ENCODE measurements at regions not wholly inside any gene's neighbourhood (a gene's known extent, or its start where the extent isn't known, plus 50 kb on each side); places are given as distances from the start of the nearest gene placed in this dataset.
"Not testable (repeated sequence)": the region's sequence is repeated elsewhere in the genome, so short reads cannot be mapped to it uniquely, and the experiment has no call there.

DNA sequence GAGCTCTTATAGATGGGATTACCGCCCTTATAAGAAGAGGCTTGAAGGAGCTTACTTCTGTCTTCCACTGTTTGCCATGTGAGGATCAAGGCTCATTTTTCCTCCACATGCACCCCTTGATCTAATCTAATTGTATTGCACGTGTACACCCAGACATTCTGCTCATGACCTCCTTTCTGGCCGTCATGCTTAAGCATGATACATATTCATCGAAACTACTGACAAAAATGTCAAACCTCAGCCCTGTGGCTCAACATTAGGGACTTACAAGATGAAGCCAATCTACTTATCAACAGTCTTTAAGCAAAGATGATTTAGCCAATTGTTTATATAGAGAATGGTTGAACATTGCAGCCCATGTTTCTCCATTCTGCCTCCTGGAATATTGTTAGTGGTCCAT is 127.6 kb downstream of the XCL2 start:
- peaks cover 14% of the 10 kb centered on the region for H3K4me1 Mint-ChIP-seq
- H3K27me3 Mint-ChIP-seq: no peaks in the 10 kb centered on the region
- ATAC-seq (no peak), DNase-seq (no peak)
- H3K9me3 Mint-ChIP-seq: no peaks in the 10 kb centered on the region
- no peak overlapping the region for H3K4me3 Mint-ChIP-seq
- no peak overlapping the region for H3K27ac Mint-ChIP-seq

DNA sequence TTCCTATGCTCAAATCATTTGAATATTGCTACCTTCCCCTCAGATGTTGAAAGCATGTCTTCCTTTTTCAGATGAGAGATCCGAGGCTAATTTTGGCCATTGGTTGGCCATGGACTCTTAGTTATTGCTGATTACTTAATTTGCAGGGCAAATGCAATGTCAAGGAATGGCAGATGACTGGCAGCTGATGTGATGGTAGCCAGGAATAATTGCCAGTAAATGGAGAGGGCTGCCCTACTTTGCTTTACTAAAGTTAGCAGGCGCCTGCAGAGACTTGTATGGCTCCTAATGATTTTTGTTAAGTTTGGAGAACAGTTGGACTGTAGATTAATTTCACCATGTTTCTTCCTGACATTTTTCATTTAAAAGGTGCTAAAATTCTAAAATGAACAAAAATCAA is 128.9 kb downstream of the XCL2 start:
- ATAC-seq (no peak), DNase-seq (no peak)
- no peak overlapping the region for H3K27ac Mint-ChIP-seq

DNA sequence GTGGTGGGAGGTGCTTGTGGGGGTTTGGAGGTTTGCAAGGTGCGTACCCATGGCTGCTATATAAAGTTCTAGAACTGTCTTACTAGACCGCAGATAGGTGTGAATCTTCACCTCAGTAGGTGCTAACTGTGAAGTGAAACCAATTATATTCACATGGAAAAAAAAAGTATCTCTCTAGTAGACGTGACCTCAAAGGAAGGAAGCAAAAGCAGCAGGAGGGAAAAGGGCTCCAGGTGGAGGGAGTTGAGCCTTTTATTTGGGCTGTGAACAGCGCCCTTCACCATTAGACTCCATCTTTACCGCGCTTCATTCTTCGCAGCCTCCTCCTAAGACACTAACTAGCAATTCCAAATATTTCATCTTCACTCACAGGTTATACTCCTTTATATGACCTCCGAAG is 129.8 kb downstream of the TBX19 start:
- Mint-ChIP-seq H3K4me3 (no peak overlapping the region), H3K4me1 (peaks cover 41% of the 10 kb centered on the region), H3K9me3 (peaks cover 10 to 13% of the 10 kb centered on the region in 2 donors), H3K27me3 (no peaks in the 10 kb centered on the region), H3K27ac (peak overlapping the region in 1 of 2 donors; percentile 94)
- DNase-seq (no peak), ATAC-seq (peak; percentile 54)

More for the DNA sequence above, 128.9 kb downstream of the XCL2 start:
- Mint-ChIP-seq H3K27me3 (no peaks in the 10 kb centered on the region), H3K4me1 (peaks cover 15% of the 10 kb centered on the region), H3K4me3 (no peak overlapping the region), H3K9me3 (peaks cover 0 to 3% of the 10 kb centered on the region in 2 donors)

DNA sequence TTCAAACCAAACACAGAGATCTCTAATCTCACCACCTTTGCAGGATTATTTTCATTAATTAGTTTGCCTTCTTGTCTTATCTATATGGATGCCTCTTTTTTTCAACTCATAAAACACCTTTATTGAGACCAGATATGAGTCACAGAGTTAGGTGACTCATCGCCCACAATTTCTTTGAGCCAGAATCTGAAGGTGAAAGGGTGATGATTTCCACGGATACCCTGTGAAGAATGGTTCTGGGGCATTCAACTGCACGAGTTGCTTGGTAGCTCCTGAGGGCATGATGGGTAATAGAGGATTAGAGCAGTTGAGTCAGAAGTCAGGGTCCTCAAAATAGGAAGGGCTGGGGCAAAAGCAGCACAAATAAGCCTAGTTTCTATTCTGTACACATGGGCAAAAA is 128.2 kb downstream of the TBX19 start:
- peak overlapping the region; percentile 5 to 52 for H3K4me3 Mint-ChIP-seq
- H3K9me3 Mint-ChIP-seq: peaks cover 10 to 13% of the 10 kb centered on the region in 2 donors
- ATAC-seq (peak; percentile 94), DNase-seq (peak; percentile 61 to 74)
- peaks cover 41% of the 10 kb centered on the region for H3K4me1 Mint-ChIP-seq
- H3K27me3 Mint-ChIP-seq: no peaks in the 10 kb centered on the region
- peak overlapping the region; percentile 75 to 90 for H3K27ac Mint-ChIP-seq

DNA sequence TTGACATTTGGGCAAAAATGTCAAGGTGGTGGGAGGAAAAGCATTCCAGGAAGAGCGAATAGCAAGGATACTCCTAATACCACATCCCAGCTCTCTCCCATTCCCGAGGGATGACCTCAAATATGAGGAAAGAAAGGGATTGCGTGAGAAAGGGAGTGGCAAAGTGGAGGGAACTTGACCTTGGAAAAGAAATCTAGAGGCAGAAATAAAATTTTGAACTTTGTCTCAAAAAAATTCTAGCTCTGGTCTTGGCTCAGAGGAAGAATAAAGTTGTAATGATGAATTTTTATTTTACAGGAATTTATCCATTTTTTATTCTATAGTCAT is 127.8 kb downstream of the TBX19 start:
- H3K4me1 Mint-ChIP-seq: peaks cover 41% of the 10 kb centered on the region
- ATAC-seq: no peak
- no peak overlapping the region for H3K27ac Mint-ChIP-seq
- DNase-seq: no peak
- peak overlapping the region; percentile 49 to 62 for H3K4me3 Mint-ChIP-seq
- H3K27me3 Mint-ChIP-seq: no peaks in the 10 kb centered on the region
- H3K9me3 Mint-ChIP-seq: peaks cover 10 to 13% of the 10 kb centered on the region in 2 donors

DNA sequence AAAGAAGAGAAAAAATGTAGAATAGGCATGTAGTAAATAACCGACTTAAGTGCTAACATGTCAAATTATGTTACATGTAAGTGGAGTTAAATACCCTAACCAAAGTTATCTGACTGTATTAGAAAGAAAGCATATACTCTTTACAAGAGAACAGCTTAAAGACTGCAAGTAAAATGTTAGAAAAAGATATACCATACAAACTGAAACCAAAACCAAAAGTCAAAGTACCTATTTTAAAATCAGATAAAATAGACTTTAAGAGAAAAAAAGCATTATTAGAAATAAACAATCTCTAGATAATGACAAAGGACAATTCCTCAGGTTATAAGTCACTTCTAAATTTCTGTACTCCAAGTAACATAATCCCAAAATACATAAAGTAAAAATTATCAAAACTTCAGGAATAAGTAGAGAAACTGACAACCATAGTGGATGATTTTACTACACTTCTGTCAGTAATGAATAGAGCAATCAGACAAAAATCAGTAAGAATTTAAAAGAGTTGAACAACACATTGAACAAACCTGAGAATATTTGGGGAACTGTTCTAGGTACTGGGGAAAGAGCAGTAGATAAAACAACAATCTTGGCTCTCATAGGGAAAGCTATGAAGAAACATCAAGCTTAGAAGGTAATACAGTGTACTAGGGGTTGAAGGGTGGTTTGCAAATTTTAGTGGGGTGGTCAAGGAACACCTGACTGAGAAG is 127.3 kb downstream of the TBX19 start:
- H3K4me3 Mint-ChIP-seq: peak overlapping the region; percentile 49 to 62
- peak overlapping the region in 1 of 2 donors; percentile 8 for H3K27ac Mint-ChIP-seq
- ATAC-seq (no peak), DNase-seq (no peak)
- H3K27me3 Mint-ChIP-seq: no peaks in the 10 kb centered on the region
- peaks cover 10 to 13% of the 10 kb centered on the region in 2 donors for H3K9me3 Mint-ChIP-seq
- H3K4me1 Mint-ChIP-seq: peaks cover 41% of the 10 kb centered on the region

DNA sequence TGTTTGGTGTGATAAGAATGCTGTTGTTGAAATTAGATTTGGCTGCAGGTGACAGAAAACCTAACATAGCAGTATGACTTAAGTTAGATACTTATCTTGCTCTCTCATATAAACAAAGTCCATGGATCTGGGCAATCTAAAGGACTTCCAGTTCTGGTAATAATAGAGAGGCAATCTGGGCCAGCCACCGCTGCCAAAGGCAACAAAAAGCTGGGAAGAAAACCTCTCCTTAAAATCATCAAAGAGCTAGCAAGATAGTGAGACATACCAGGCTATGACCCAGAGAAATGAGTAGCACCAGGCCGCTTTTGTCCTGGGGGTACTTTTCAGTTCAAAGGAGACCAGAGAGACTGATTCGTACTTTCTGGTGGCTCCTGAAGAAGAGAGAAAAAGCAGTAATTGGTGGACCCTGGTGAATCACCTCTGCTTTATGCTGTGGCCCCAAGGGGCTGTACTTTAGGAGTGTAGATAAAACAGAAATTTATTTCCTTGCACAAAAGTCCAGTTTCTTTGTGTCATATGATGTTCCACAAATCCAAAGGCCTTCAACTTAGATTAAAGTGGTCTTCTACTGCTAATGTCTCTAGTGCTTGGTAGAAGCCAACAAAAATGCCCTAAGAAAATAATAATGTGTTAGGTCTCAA is 125.4 kb downstream of the TBX19 start:
- ATAC-seq (no peak), DNase-seq (no peak)
- Mint-ChIP-seq H3K9me3 (peaks cover 10 to 13% of the 10 kb centered on the region in 2 donors), H3K27me3 (peaks cover 2% of the 10 kb centered on the region), H3K27ac (no peak overlapping the region), H3K4me1 (peaks cover 41% of the 10 kb centered on the region), H3K4me3 (no peak overlapping the region)

DNA sequence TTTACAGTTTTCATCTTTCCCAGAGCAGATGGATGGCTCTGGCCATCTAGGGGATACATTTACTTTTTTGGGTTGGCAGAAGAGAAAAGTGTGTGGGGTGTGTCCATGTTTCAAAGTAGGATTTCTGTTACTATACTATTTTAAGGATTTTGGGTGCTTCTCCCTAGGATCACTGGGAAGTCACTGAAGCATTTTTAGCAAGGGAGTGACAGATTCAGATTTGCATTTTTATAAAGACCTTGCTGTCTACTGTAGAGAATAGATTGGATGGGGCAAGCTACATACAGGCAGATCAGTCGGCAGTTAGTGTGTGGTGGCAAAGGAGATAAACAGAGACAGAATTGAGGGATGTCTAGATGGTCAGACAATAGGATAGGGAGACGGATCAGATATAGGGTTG is 122.5 kb downstream of the TBX19 start:
- Mint-ChIP-seq H3K27ac (no peak overlapping the region), H3K4me3 (no peak overlapping the region), H3K27me3 (peaks cover 9% of the 10 kb centered on the region), H3K4me1 (peaks cover 29% of the 10 kb centered on the region), H3K9me3 (peaks cover 7 to 10% of the 10 kb centered on the region in 2 donors)
- no peak for DNase-seq
- no peak for ATAC-seq

DNA sequence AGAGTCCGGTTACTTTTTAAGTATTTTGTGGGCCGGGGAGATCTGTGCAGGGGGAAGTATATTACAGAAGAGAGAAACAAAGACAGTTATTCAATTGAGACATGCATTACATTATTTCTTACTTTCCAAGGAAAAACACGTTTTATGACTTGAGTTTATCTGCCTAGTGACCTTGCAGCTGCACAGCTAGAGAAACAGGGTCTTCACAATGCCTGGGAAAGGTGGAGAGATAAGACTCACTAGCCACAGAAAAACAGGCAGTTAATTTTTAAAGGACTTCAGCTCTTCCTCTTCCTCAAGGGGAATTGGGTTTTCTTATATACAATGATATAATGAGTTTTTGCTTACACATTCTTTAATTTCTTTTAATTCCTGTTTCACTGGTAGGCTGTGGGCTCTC is 121.8 kb downstream of the TBX19 start:
- H3K4me3 Mint-ChIP-seq, H3K9me3 Mint-ChIP-seq, DNase-seq, H3K27ac Mint-ChIP-seq, ATAC-seq, H3K27me3 Mint-ChIP-seq: not testable (repeated sequence)
- H3K4me1 Mint-ChIP-seq: peaks cover 23% of the 10 kb centered on the region

DNA sequence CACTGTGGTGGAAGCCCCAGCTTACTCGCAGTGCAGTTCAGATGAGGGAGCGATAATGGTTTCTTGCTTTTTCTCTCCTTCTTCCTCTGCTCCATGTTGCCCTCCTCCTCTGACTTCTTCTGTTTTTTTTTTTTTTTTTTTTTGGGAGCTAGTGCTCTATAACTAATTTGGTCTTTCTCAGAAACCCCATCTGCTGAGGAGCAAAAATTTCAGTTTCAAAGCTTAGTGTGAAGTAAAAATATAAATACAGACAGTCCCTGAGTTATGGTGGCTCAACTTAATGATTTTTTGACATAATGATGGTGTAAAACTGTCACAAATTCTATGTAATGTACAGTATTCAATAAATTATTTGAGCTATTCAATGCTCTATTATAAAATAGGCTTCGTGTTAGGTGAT is 120.7 kb downstream of the TBX19 start:
- Mint-ChIP-seq H3K4me1 (peaks cover 17% of the 10 kb centered on the region), H3K4me3 (no peak overlapping the region), H3K27ac (no peak overlapping the region), H3K27me3 (peaks cover 9% of the 10 kb centered on the region), H3K9me3 (no peaks in the 10 kb centered on the region)
- DNase-seq: no peak
- no peak for ATAC-seq

DNA sequence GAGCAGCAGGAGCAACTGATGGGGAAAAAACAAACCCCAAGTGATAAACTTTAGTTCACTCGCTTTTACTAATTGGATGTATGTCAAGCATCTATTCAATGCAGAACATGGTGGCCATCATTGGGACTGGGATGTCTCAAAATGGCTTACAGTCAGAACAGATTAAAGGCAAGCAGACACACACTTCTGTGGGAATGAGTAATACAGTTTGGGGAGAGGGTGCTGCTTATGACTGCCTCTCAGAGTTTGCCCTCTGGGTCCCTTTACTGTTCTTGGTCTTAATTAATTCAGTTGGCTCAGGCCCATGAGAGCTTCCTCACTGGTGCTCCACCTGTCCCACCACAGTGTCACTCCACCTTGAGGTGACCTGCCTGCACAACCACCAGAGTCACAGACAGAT is 119.5 kb downstream of the TBX19 start:
- no peak overlapping the region for H3K4me3 Mint-ChIP-seq
- DNase-seq: no peak
- no peaks in the 10 kb centered on the region for H3K9me3 Mint-ChIP-seq
- no peak for ATAC-seq
- H3K27me3 Mint-ChIP-seq: peaks cover 9% of the 10 kb centered on the region
- H3K27ac Mint-ChIP-seq: no peak overlapping the region
- H3K4me1 Mint-ChIP-seq: peaks cover 17% of the 10 kb centered on the region

DNA sequence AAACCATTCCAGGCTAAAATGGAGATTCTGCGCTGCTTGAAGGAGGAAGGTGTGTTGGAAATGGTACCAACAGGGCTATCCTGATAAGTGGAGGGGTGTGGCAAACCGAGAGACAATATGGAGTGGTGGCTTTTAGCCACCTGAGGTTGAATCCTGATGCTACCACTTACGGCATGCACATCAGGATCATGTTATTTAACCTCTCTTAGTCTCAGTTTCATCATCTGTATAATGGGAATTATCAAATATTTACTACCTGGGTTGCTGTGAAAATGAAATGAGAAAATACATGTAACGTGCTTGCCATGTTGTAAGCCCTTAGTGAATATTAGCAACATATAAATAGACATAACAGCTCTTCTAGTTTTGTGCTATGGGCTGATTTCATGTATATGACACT is 117.1 kb downstream of the TBX19 start:
- Mint-ChIP-seq H3K9me3 (no peaks in the 10 kb centered on the region), H3K4me3 (no peak overlapping the region), H3K27ac (no peak overlapping the region), H3K27me3 (peaks cover 18% of the 10 kb centered on the region), H3K4me1 (peaks cover 17% of the 10 kb centered on the region)
- DNase-seq (no peak), ATAC-seq (no peak)

DNA sequence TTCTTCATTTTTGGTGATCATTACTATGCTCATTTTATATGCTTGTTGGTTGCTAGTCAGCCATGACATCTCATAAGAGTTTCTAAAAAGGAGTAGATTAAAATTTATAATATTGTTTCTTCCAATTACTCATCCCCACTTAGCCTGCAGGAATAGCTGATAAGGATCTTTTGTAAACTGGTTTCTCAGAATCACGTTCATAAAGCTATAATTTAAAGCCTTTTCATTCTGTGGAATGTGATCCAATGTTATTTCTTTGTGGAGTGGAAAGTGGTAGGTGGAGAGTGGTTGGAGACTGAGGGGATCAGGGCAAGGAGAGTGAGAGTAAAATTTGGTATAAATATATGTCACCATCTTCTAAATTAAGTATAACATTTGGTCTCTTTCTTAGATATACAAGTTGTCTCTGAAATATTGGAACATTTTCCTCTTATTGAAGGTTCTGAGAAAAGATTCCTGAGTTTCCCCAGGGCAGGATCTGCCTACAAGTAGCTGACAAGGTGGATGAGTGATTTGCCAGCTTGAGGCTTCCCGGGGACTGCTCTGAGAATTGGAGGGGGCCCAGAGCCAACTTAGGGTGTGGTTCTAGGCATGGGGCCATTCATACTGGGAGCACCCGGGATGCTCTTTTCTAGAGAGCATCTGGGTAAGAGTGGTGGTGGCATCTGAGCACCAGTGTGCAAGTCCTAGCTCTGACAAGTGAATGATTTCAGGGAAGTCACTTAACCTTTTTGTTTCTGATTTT is 116.4 kb downstream of the TBX19 start:
- Mint-ChIP-seq H3K27me3 (peaks cover 25% of the 10 kb centered on the region), H3K4me3 (no peak overlapping the region), H3K4me1 (peaks cover 24% of the 10 kb centered on the region), H3K27ac (no peak overlapping the region), H3K9me3 (no peaks in the 10 kb centered on the region)
- no peak for ATAC-seq
- no peak for DNase-seq

DNA sequence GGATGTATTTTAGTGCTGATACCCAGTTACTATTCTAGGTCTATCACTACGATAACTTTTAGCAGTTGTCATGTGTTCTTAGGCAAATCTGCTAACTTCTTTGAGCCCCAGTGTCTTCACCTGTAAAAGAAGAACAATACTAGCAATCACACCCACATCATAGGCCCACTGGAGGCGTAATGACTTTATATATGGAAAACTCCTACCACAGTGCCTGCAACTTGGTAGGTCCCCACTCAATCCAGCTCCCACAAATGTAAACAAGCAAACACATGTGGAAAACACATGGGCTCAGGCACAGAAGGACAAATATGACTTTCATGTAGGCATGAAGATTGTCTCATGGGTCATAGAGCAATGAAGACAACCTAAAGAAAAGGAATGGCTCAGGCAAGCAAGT is 115.8 kb downstream of the TBX19 start:
- no peak for DNase-seq
- Mint-ChIP-seq H3K4me3 (no peak overlapping the region), H3K27me3 (peaks cover 27% of the 10 kb centered on the region), H3K9me3 (no peaks in the 10 kb centered on the region), H3K27ac (no peak overlapping the region), H3K4me1 (peaks cover 26% of the 10 kb centered on the region)
- ATAC-seq: no peak

DNA sequence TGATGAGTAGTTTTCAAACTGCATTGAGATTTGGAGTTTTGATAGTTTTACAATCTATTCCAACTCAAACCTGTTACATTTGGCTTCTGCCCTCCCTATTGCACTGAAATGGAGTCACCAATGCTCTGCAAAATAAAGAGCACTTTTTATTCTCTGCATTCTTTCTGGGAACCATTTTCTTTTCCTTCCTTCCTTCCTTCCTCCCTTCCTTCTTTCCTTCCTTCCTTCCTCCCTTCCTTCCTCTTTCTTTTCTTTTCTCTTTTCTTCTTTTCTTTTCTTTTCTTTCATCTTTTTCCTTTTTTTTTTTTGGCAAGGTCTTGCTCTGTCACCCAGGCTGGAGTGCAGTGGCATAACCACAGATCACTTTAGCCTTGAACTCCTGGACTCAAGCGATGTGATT is 114.2 kb downstream of the TBX19 start:
- DNase-seq (no peak), ATAC-seq (no peak)
- H3K9me3 Mint-ChIP-seq: no peaks in the 10 kb centered on the region
- peaks cover 26% of the 10 kb centered on the region for H3K4me1 Mint-ChIP-seq
- H3K4me3 Mint-ChIP-seq: no peak overlapping the region
- H3K27ac Mint-ChIP-seq: no peak overlapping the region
- peaks cover 18% of the 10 kb centered on the region for H3K27me3 Mint-ChIP-seq

DNA sequence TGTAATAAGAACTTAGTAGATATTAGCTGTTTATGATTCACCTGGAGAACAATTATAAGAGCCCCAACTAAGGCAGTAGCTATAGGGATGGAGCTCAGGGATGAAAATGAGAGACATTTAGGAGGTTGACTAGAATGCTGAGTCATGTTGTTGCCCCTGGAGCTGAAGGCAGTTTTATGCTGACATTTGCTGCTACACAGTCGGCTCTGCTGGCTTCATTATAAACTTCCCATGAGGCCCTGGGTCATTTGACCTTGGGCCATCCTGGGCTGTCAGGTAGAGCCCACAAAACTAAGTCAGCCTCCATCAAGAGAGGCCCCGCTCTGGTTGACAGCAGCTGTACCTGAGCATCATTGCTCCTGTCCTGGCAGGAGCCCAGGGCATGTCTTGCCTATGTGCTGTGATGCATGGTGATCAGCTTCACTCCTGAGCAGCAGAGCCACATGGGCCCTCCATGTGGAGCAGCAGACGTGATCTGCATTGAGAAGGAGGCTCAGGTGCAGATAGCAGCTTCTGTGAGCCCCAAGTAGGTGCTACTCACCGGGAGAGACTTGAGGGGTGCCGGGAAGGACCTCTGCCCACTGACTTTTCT is 112.4 kb downstream of the TBX19 start:
- Mint-ChIP-seq H3K27ac (no peak overlapping the region), H3K27me3 (peaks cover 31% of the 10 kb centered on the region), H3K4me3 (no peak overlapping the region), H3K9me3 (no peaks in the 10 kb centered on the region), H3K4me1 (peaks cover 9% of the 10 kb centered on the region)
- ATAC-seq (no peak), DNase-seq (no peak)

Data from stimulated activated naive CD8-positive, alpha-beta T cell treated with anti-CD3 and anti-CD28 coated beads, Interleukin-15, amount 100 ng/mL, for 72 hours (primary cell).